Skeletal muscle satellite cell (primary cell): ENCODE measurements at regions not wholly inside any gene's neighbourhood (a gene's known extent, or its start where the extent isn't known, plus 50 kb on each side); places are given as distances from the start of the nearest gene placed in this dataset.
"Not testable (repeated sequence)": the region's sequence is repeated elsewhere in the genome, so short reads cannot be mapped to it uniquely, and the experiment has no call there.

ENCODE experiments used
- H3K27me3 ChIP-seq: 2 replicates; pipeline ENCODE4 v1.7.0; 2013; ENCODE audit warnings: low read length; ENCODE audit not compliant: control insufficient read depth, insufficient read depth
- H3K36me3 ChIP-seq: 2 replicates; pipeline ENCODE4 v1.7.0; 2013; ENCODE audit warnings: mild to moderate bottlenecking, control low read depth, low read length; ENCODE audit not compliant: insufficient read depth
- H3K4me1 ChIP-seq: 2 replicates; pipeline ENCODE4 v1.7.0; 2013; ENCODE audit warnings: low read length; ENCODE audit not compliant: control insufficient read depth, insufficient read depth
- H3K4me2 ChIP-seq: 2 replicates; pipeline ENCODE4 v1.7.0; 2013; ENCODE audit warnings: mild to moderate bottlenecking, low read length
- H3K4me3 ChIP-seq: 2 replicates; pipeline ENCODE4 v1.7.0; 2013; ENCODE audit warnings: low read length
- H3K9ac ChIP-seq: 2 replicates; pipeline ENCODE4 v1.7.0; 2013; ENCODE audit warnings: mild to moderate bottlenecking, low read depth, low read length, moderate library complexity
- H3K9me3 ChIP-seq: replicated peaks from 2 replicates; pipeline ENCODE4 v1.7.0; 2013; ENCODE audit warnings: mild to moderate bottlenecking, control low read depth, low read length

DNA sequence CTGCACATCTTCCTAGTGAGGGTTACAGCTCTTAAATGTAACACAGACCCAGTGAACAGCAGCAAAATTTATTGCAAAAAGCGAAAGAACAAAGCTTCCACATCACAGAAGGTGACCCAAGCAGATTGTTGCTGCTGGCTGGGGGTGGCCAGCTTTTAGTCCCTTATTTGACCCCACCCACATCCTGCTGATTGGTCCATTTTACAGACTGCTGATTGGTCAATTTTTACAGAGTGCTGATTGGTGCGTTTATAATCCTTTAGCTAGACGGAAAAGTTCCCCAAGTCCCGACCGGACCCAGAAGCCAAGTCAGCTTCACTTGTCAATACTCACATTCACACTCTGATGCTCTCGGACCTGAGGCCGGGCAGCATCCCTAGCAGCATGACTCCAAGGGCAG, 154.5 kb upstream of the ATP10A start:
- Histone ChIP-seq H3K27me3 (peaks cover 7% of the 10 kb centered on the region), H3K9ac (no peak overlapping the region), H3K9me3 (no peaks in the 10 kb centered on the region), H3K4me1 (no peaks in the 10 kb centered on the region), H3K4me2 (no peak overlapping the region), H3K36me3 (no peaks in the 10 kb centered on the region), H3K4me3 (no peak overlapping the region)

DNA sequence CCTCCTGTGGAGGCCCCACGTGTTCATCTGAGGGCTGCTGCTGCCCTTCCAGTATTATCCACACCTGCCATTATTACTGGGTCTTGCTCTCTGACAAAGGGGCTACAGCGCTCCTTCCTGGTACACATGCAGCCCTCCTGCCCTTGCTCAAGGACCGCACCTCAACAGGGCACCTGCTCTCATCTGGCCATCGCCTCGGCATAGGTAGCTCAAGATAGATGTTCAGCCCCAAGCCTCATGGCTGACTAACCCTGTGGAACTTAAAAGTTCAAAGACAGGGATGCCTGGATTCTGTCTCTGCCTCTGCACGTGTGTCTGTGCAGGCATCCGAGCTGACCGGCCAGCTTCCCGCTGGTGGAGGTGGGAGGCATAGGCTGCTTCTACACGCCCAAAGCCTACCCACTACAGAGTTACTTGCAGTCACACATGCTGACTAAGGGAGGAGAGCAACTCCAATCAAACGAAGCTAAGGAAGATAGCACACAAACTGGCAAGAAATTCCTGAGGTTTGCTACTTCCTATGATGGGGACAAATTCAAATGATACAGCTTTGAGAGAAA, 152.5 kb upstream of the ATP10A start:
- H3K36me3 ChIP-seq, result no peaks in the 10 kb centered on the region
- H3K4me3 ChIP-seq, result no peak overlapping the region
- no peaks in the 10 kb centered on the region for H3K4me1 ChIP-seq
- H3K27me3 ChIP-seq, result peaks cover 7% of the 10 kb centered on the region
- no peaks in the 10 kb centered on the region for H3K9me3 ChIP-seq
- no peak overlapping the region for H3K9ac ChIP-seq
- no peak overlapping the region for H3K4me2 ChIP-seq

DNA sequence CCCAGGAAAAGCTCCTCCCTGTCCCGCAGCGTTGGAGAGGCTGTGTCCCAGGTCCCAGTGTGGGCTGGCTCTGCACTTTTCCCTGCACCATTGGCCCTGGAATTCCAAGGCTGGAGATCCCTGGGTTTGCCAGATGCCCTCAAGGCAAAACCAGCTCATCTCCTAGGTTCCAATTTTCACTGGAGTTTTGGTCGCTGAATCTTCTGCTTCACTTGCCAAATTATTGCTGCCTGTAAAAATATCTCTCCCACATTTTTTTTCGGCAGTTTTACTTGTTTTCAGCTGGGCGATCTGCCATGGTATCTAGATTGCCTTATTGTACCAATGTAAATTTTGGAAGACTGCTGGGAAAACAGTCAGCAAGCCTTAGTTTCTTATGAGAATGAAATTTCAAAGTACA, 150.9 kb upstream of the ATP10A start:
- Histone ChIP-seq H3K9ac (no peak overlapping the region), H3K4me2 (no peak overlapping the region), H3K4me3 (no peak overlapping the region), H3K27me3 (peaks cover 7% of the 10 kb centered on the region), H3K36me3 (no peaks in the 10 kb centered on the region), H3K9me3 (no peaks in the 10 kb centered on the region), H3K4me1 (no peaks in the 10 kb centered on the region)

- H3K36me3 ChIP-seq, result no peaks in the 10 kb centered on the region
- H3K4me3 ChIP-seq, result no peak overlapping the region
- H3K27me3 ChIP-seq, result peaks cover 4% of the 10 kb centered on the region
- H3K4me2 ChIP-seq, result no peak overlapping the region
- H3K9ac ChIP-seq, result no peak overlapping the region
- no peaks in the 10 kb centered on the region for H3K9me3 ChIP-seq
- H3K4me1 ChIP-seq, result no peaks in the 10 kb centered on the region
Measured at GRCh38 chr15:26011916-26012315, 148.8 kb upstream of the ATP10A start.

DNA sequence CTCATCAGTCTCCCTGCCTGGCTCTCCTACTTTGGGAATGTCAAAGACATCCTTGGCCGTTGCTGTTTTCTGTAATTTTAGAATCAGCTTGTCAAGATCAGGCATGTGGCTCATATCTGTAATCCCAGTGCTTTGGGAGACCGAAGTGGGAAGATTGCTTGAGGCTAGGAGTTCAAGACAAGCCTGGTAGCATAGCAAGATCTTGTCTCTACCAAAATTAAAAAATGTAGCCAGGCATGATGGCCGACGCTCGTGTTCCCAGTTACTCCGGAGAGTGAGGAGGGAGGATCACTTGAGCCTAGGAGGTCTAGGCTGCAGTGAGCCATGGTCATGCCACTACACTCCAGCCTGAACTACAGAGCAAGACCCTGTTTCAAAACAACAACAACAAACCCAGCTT, 144.0 kb upstream of the ATP10A start:
- Histone ChIP-seq H3K4me2 (no peak overlapping the region), H3K36me3 (no peaks in the 10 kb centered on the region)

DNA sequence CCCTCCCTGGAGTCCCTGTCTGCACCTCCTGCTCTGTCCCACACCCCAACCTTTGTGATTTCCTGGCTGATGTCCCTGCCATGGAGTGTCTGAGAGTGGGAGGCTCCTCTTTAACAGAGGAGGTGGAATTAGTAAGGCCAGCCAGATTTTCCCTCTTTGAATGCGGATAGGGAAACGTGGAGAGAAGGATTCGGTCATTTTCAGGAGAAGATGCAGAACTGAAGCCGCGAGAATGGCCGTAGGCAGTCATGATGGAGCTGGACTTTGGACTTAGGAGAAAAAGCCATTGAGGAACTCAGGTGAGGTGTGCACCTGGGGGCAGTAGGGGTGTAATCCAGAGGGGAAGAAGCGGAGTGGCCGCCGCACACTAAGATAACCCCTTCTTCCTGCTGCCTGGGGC, 138.1 kb upstream of the ATP10A start:
- Histone ChIP-seq H3K9ac (no peak overlapping the region), H3K4me3 (no peak overlapping the region), H3K4me2 (no peak overlapping the region), H3K36me3 (no peaks in the 10 kb centered on the region), H3K9me3 (no peaks in the 10 kb centered on the region), H3K27me3 (peaks cover 3% of the 10 kb centered on the region), H3K4me1 (no peaks in the 10 kb centered on the region)

More for the DNA sequence above, 144.0 kb upstream of the ATP10A start:
- Histone ChIP-seq H3K9me3 (no peaks in the 10 kb centered on the region), H3K4me3 (no peak overlapping the region), H3K4me1 (no peaks in the 10 kb centered on the region), H3K9ac (no peak overlapping the region), H3K27me3 (peaks cover 3% of the 10 kb centered on the region)

GRCh38 chr15:25993506-25993905, 130.4 kb upstream of the ATP10A start:
- Histone ChIP-seq H3K4me1 (no peaks in the 10 kb centered on the region), H3K9me3 (no peaks in the 10 kb centered on the region), H3K36me3 (no peaks in the 10 kb centered on the region), H3K27me3 (no peaks in the 10 kb centered on the region), H3K4me2 (no peak overlapping the region), H3K4me3 (no peak overlapping the region), H3K9ac (no peak overlapping the region)

DNA sequence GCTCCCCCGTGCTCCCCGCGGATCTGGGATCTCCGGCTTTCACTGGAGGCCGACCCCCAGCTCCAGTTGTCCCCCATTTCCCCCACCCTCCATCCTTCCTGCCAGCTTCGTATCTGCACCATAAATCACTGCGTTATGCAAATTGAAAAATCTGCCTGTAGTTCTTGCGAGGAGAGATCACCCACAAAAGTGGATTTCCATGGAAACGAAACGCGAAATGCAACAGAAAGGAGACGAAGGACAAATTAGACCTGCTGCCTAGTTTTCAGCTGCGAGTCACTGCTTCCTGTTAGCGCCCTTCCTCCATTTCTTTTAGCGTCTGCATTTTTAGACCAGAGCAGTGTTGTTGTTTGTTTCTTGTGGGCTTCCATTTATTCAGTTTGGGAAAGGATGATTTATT, 127.1 kb upstream of the ATP10A start:
- Histone ChIP-seq H3K4me2 (no peak overlapping the region), H3K4me3 (no peak overlapping the region), H3K9ac (no peak overlapping the region), H3K27me3 (peaks cover 6% of the 10 kb centered on the region), H3K4me1 (no peaks in the 10 kb centered on the region), H3K9me3 (no peaks in the 10 kb centered on the region), H3K36me3 (no peaks in the 10 kb centered on the region)

- Histone ChIP-seq H3K4me3 (no peak overlapping the region), H3K4me1 (no peaks in the 10 kb centered on the region), H3K9ac (no peak overlapping the region), H3K4me2 (no peak overlapping the region), H3K36me3 (no peaks in the 10 kb centered on the region), H3K9me3 (no peaks in the 10 kb centered on the region), H3K27me3 (peaks cover 6% of the 10 kb centered on the region)
Measured at GRCh38 chr15:25989327-25989726, 126.2 kb upstream of the ATP10A start.

GRCh38 chr15:25988716-25989115, 125.6 kb upstream of the ATP10A start:
- H3K4me1 ChIP-seq, H3K4me2 ChIP-seq, H3K9me3 ChIP-seq, H3K27me3 ChIP-seq, H3K4me3 ChIP-seq, H3K36me3 ChIP-seq, H3K9ac ChIP-seq: not testable (repeated sequence)

DNA sequence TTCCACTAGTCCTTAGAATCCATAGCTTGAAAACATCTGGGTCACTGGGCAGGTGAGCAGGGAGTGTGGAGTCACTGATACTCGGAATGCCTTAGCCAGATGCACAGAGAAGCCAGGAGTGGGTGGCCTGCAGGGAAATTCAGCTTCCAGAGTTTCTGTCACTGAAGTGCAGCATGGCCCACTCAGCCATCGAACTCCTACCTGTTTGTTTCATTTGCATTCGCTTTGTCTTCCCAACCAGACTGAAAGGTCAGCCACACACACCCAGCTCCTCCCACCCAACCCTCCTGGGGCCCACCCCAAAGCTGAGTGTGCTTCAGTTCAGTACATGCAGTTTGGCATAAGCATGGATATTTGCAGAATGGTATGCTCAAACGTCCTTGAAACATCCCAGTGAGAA, 124.5 kb upstream of the ATP10A start:
- Histone ChIP-seq H3K4me1 (no peaks in the 10 kb centered on the region), H3K9ac (no peak overlapping the region), H3K4me2 (no peak overlapping the region), H3K9me3 (no peaks in the 10 kb centered on the region), H3K4me3 (no peak overlapping the region), H3K27me3 (peaks cover 6% of the 10 kb centered on the region), H3K36me3 (no peaks in the 10 kb centered on the region)

DNA sequence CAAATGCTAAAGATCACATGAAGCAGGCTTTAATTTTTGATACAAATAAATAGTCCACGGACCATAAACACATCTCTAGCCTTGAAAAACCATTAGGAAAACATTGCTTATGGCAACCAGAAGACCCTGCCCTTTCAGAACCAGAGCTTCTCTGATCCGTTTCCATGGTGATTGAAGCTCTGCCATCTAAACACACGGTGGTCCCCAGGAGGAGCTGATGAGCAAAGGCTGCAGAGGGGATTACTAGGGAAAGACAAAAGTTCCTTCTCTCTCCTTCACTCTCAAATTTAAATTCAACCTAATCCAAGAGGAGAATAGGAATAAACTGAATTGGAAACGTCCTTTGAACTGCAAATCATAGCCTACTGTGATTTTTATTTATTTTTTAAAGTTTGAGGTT, 122.0 kb upstream of the ATP10A start:
- Histone ChIP-seq H3K9me3 (no peaks in the 10 kb centered on the region), H3K4me1 (no peaks in the 10 kb centered on the region), H3K4me3 (no peak overlapping the region), H3K36me3 (no peaks in the 10 kb centered on the region), H3K27me3 (peaks cover 10% of the 10 kb centered on the region), H3K9ac (no peak overlapping the region), H3K4me2 (no peak overlapping the region)
